ENCODE measurements at regions not wholly inside any gene's neighbourhood (a gene's known extent, or its start where the extent isn't known, plus 50 kb on each side); places are given as distances from the start of the nearest gene placed in this dataset.

GRCh38 chr20:53672484-53673129, 79.0 kb upstream of the ZNF217 start:
- TF ChIP-seq CTCF (conservative IDR thresholded peaks at IDR 0.05; ENCODE audit: low read depth, low read length) (no peak), SMC3 (IDR thresholded peaks at IDR 0.05; ENCODE audit: low read depth, low read length) (no peak), POLR2A (IDR thresholded peaks at IDR 0.05; ENCODE audit: low read depth, low read length) (no peak), CEBPB (IDR thresholded peaks at IDR 0.05; ENCODE audit: low read depth, low read length) (no peak), CHD1 (IDR thresholded peaks at IDR 0.05; ENCODE audit: low read depth, low read length) (no peak), RAD21 (IDR thresholded peaks at IDR 0.05; ENCODE audit: low read length) (no peak), RFX5 (IDR thresholded peaks at IDR 0.05; ENCODE audit: low read depth, low read length) (no peak)

Data from IMR-90 (cell line).